NCI-H2081 (cell line): ENCODE measurements at regions not wholly inside any gene's neighbourhood (a gene's known extent, or its start where the extent isn't known, plus 50 kb on each side); places are given as distances from the start of the nearest gene placed in this dataset.
A peak's percentile ranks its signal among the peaks of the same experiment; 100 is the strongest.

Experiments
- DNase-seq, 2 experiments: peaks; one replicate each; lab custom pipeline; 2025; lab: John Stamatoyannopoulos, UW

DNA sequence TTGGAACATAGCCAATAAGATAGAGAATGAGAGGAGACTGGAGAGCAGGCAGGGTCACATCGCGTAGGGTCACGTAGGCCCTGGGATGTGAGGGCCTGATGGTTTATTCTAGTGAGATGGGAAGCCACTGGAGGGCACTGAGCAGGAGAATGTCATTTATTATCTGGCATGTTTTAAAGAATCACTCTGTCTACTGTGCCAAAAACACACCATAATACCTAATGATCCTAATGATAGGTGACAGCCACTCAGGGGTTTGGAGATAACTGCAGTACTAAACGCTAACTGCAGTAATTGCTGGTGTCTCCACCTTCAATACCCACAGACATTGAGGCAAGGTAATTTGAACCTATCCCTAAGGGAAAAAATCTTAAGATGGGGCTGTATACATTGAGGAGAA is 185.4 kb downstream of the TTLL7 start:
- DNase-seq = peak; percentile 16 to 74

DNA sequence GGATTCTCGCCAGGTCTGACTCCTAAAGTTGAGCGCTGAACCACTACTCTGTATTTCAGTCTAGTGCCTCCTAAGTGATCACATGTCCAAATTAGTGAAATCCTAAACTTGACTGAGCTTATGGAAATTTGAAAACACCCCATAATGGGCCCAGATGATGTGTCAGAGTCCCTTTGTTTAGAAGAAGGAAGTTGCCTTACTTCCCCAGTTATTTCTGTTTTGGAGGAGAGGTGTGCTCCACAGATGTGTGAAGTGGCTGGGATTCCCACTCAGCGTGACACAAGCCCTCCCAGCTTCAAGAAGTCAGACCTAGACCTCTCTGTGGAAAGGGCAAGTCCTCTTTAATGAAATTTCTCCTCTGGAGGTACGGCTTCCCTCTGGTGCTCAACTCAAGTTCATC is 188.8 kb downstream of the TTLL7 start:
- DNase-seq = no peak

DNA sequence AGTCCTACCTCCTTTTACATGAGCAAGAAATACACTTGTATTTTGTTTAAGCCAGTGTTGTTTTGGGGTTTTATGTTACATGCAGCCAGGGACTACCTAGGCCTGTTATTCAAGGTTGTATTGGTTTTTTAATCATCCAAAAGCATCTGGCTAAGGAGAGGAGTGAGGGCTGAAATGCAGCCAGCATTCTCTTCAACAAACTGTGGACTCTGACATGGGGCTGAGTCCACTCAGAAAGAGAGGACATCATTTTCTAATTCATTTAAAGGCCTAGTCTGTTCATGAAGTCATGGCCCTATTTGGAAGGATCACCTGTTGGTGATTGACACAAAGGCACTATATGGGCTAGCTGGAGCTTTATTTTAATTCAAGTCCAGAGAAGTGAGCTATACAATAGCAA is 190.4 kb downstream of the TTLL7 start:
- no peak for DNase-seq

DNA sequence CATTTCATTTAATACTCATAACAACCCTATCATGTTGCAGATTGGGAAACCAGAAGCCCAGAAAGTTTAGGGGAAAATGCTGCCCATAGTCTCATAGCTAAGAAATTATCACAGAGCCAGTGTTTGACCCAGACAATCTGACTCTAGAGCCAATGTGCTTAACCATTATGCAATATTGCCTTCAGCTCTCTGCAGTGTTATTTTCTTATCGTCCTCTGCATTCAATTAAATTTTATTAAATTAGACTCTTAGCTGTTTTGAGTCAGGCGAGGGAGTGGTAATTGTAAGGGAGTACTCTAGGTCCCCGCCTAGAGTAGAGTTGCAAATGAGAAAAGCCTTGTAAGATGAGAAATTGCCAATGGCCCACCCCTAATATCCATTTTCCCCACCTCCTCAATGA is 191.1 kb downstream of the TTLL7 start:
- DNase-seq = no peak

DNA sequence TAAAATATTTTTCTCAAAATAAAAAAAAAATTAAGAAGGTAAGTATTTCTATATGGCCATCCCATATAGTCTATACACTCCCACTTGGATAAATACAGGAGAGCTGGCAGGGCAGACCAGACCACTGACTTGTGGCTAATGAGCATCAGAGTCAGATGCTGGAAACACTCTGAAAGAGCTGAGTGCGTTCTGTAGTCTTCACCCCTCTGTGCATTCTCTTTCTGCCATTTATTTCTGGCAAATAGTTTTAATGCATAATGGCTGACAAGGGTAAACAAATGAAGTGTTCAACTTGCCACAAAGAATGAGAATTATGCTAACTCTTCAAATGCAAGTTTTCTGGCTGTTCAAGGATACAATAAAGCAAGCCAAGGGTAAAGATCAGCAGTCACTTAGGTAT is 191.7 kb downstream of the TTLL7 start:
- no peak for DNase-seq

DNA sequence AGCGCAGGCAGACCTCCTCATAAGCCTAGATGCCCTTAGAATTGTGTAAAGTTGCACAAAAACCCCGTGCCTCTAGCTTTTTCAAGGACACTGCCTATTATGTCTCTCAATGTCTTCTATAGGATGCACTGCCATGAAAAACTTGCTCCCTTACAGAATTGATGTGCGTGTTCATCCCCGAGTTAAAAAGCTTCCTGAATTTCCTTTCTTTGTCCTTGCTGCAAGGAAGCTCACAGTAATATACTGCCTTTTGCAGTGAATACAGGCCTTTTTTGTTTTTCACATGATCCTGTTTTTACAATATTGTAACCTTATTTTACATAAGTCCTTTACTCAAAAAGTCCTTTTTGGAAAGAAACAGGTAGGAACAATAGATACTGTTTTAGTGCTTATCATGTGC is 193.0 kb downstream of the TTLL7 start:
- no peak for DNase-seq

DNA sequence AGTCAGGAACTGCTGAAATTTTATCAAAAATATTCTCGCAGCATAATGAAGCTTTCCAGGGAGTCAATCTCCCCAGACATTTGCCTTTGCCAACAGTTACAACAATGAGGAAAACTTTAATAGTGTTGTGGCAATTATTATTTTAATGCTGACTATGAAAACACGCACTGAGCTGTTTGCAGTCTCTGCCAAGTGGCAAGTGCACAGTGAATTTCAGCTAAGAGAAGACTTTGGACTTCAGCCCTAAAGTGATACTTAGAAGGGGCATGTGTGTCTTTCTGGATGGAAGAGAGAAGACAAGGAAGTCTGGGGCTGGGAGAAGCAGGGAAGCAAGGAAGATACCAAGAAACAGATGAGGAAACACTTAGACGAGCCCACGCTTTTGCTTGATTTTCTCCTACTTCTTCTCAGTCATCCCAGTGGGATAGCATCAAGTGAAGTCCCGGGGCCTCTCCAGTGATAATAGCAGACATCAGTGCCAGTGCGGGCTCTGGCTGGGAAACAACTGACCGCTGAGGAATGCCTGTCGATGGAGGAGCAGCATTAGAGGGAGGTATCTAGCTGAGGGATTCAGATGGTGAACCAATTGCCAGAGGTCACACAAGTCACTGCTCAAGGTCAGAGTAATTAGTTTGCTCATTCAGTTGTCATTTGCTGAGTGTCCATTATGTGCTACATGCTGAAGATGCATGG is 196.3 kb downstream of the TTLL7 start:
- no peak for DNase-seq

DNA sequence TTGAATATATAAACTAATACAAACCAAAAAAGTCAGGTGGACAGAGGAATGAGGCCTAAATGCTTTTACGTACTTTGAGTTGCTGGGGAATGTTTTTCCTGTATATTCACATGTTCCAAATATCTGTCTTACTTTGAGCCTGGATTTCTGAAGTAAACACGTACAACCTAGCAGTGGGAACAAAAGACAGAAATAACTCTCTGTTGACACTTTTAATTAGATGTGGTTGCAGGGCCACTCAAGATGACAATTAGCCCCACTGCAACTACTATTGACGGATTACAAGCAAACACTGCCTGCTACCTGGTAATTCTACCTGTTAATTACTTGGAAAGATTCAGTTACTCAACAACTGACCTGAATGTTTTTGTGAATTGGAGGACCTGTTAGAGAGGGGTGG is 196.9 kb downstream of the TTLL7 start:
- peak; percentile 40 to 78 for DNase-seq

DNA sequence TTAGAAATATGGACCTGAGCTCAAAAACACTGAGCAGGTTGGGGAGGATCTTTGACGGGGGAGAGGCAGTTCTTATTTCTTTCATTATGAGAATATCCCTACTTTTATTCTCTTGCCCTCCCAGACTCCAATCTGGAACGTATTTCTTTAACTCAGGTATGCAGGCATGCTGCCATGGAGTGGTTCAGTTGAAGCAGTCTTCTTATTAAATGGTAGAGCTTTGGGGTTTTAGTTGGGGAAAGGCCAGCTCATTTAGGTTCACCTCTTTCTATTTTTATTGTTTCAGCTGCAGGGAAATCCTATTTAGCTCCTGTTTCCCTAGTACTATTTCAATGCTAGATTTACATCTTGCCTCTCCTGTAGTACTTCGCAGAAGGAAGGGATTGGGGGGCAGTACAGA is 198.9 kb downstream of the TTLL7 start:
- no peak for DNase-seq

DNA sequence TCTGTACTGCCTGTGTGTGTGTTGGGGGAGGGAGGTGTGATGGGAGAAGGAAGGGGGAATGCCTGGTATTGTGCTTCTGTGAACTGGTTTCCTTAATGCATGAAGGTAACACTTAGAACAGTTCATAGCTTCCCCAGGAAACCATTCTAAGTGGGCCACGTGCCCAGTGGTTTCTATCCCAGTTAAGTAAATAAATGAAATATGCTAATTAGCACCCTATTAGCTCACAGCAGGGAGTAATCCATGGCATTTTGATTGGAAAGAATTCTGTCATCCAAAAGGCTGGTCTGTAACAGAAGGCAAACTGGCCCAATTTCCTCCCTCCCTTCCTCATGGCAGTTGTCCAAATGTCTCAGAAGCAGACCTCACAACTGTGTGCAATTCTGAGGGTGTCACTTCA is 199.3 kb downstream of the TTLL7 start:
- DNase-seq = peak in 1 of 2 experiments; percentile 45

DNA sequence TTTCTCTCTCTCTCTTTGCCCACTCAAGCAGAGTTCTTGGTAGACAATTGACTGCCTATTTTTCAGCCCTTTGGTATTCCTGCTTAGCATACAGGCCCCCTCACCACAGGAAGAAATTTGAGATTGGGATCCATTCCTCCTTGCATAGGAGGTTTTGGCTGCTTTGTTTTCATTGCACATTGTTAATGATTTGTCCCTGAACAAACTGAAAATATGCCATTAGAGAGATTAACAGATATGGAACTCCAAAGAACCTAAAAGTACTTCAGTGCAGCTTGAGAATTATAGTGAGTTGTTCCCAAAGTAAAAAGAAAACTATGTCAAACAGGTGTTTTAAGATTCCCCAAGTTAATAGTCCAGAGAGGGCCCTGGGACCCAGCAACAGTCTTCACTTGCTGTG is 200.0 kb downstream of the TTLL7 start:
- DNase-seq = no peak

DNA sequence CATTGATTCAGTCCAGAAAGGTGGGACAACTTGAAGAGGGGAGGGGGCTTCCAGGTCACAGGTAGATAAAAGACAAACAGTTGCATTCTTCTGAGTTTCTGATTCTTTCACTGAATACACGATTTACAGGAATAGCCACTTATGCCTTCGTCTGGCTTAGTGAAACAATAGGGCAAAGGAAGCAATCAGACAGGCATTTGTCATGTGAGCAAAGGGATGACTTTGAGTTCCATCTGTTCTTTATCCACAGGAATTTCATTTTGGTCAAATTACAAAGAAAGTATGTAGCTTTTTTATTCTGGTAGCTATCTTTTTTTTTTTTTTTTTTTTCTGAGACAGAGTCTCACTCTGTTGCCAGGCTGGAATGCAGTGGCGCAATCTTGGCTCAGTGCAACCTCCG is 202.5 kb downstream of the TTLL7 start:
- no peak for DNase-seq

DNA sequence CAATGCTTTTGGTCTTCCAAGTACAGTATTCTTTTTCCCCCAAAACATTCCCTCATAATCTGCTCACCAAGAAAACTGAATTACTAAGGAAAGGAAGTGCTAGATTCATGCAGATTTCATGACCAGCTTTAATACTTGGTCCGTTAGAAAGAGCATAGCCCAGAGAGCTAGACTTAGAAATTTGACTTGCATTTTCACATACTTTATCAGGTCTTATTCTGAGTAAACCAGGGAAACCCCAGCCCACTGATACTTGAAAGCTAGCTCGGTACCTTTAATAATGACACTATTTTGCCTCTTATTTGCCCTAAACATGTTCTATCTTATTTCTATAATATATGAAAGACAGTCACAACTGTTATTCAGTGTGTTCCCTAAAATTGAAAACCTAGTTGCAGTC is 204.5 kb downstream of the TTLL7 start:
- no peak for DNase-seq

DNA sequence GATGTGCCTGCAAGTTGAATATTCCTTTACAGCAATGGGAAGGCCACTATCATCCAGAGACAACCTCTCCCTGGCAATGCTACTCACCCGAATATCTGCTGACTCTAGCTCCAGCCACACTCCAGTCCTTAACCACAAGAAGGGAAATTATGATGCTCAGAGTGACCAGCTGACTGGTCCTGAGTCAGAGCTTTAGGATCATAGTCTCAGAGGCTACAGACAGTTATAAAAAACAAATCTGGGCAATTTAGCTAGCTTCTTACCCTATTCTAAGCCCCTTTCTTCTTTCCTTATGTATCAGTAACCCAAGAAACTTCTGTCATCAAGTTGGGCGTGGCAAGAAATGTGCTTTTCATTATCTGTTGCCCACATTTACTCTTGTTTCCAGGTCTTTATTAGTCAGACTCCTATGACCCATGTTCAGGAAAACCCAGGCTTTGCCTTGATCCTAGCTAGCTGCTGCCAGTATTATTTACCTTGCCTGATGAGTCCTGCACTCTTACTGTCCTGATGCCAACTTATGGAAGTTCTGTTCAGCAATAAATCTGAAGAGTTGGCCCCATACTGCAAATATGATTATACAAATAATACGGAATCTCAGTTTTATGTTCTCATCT is 207.0 kb downstream of the TTLL7 start:
- DNase-seq = no peak

DNA sequence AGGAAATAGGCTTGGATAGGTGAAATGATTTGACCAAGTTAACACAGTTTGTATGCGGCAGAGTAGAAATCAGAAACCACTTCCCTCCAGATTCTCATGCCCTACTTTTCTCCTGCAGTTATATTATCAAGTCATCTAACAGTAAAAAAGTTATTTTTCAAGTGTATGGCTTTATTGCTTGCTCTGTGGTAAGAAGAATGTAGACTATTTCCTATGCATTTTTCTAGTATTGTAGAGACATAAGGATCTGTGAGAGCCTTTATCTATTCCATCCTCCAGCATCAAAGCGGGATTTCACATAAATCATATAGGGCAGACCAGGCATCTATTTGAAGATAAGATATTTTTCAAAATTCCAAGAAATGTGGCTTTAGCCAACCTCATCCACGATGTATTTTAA is 208.5 kb downstream of the TTLL7 start:
- DNase-seq = no peak

DNA sequence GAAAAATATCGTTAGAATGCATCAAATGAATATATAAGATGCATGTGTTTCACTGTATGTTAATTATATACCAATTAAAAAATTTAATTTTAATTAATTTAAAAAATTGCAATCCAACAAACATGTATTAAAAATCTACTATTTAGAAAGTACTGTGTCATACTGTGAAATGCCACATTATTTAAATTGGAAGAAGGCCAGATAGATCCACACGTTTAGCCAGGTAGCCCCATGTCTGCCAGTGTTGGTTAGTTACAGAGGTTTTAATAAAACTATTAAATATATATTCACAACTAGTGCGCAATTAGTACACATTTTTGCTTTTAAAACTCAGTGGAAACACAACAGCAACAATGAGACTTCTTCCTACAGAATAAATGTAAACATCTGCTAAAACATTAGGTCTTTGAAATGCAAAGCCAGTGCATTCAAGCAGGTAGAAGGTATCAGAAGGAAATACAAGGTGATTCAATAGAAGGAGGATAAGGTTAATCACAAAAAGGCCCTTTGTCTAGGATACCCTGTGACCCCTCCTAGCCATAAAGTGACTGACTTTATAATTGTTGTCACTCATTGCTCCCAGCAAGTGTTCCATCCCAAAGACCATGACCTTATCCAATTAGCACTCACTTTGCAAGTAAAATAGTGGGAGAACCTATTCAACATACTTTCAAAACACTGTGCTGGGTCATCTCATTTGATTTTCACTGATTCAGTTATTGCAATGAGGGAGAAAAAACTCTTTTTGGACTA is 211.5 kb downstream of the TTLL7 start:
- no peak for DNase-seq

DNA sequence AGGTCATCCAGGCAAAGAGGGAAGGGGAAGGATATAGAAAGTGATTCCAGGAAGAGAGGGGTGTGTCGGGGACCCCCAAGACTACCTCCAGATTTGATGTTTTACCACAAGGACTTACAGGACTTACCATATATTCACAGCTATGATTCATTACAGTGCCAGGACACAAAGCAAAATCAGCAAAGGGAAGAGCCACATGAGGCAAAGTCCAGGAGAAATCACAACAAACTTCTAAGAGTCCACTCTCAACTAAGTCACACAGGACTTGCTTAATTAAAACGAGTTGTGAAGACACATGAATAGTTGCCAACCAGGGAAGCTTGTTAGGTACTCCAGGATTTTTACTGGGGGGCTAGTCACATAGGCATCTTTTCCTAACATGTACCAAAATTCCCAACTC is 217.3 kb downstream of the TTLL7 start:
- no peak for DNase-seq

DNA sequence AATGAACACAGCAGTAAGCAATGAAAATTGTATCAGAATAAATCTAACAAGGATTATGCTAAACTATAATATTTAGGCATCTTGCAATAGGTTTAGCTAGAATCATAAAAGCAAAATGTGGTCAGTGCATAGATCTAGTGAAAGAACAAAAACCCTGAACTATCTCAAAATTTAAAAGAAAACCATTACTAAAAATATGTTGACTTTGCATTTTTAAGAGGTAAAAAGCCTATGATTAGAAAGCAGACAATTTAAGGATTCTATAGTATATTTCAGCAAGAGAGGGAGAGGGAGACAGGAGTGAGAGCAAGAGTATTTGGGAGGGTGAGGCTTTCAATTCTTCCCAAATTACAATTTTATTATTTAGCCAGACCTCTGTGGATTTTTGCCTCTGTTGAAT is 219.4 kb downstream of the TTLL7 start:
- no peak for DNase-seq

DNA sequence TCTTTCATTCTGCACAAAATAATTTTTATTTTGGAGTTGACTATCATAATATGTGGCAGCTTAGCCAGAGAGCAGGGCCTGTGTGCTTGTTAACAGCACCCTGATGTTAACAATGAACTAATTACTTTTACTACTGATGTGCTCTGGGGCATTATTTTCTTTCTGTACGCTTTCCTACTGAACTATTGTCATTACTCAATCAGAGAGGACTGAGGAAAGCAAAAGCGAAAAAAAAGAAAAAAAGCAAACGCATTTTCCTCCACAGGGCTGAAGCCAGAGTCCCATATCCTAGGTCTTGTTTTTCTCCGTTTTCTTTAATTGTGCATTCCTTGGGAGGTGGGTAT is 221.2 kb downstream of the TTLL7 start:
- DNase-seq = no peak

DNA sequence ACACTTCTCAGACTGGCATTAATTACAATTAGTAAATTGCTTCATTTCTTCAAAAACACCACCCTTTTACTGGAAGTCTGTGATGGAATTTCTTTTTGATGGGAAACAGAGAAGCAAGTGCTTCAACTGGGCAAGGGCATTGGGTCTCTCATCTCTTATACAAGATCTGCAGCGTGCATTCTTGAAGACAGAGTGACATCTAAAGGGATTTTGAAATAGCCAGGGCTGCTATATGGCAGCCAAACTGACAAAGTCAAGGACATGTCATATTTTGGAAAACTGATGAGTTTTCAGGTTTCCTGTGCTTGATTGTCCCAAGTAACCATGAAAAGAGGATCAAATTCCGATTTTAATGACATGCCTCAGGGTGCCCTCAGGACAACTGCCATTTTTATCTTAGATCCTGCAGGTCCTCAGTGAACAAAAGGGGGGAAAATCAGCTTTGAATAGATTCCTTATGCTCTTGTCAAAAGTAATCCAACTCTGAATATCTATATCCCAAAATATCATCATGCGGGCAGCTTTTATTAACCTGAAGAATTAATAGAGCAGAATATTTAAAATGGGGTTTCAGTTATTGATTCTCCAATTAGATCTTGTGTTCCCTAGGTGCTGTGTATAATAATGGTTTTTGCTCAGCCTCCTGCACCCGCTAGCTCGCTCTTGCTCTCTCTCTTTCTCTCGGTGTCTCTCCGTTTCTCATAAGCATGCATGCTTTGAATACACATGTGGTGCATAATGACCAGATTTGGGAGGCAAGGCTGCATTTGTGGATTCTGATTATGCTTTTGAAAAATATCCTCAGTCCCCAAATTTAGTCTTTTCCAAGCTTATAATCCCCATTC is 221.8 kb downstream of the TTLL7 start:
- no peak for DNase-seq

DNA sequence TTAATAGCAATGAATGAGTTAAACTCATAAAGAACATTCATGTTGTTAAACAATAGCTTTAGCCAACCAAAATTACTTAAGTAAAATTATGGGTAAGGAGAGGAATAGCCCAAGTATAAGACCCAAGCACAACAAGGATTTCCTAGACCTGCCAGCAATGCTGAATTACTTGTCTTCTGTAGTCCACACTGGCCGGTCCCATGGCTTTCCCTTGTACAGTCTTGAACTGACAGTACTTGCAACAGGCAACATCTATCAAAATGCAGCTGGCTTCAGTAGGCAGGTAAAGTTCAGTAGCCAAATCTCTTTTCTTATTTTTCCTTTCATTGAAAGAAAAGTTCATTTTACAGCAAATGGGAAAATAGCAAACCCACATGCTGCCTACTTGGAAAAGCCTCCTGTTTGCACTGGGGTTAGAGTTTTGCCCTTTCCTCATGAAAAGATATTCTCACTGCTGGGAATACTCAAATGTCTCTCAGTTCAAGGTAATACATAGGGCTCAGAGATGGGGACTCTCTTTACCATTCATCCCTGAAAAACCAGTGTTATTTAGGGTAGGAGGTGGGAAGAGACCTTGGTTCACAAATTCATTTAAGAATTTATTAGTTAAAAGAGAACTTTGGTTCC is 222.8 kb downstream of the TTLL7 start:
- no peak for DNase-seq

DNA sequence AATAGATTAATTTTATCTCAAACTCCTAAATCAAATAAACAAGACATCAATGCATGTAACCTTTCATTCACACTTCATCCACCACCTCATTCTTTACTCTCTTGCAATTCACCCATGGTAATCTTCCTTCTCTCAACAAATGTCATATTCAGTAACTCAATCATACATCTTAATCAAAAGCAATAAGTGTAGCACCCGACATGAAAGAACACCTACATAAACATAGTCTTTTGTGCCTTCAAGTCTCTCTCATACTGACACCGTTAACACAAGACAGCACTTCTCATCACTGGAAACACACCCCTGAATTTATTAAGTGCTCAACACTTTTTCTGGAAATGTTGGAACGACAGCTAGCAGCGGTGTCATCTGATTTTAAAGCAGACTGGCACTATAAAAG is 225.9 kb downstream of the TTLL7 start:
- DNase-seq = no peak
